ENCODE measurements at regions not wholly inside any gene's neighbourhood (a gene's known extent, or its start where the extent isn't known, plus 50 kb on each side); places are given as distances from the start of the nearest gene placed in this dataset.

DNA sequence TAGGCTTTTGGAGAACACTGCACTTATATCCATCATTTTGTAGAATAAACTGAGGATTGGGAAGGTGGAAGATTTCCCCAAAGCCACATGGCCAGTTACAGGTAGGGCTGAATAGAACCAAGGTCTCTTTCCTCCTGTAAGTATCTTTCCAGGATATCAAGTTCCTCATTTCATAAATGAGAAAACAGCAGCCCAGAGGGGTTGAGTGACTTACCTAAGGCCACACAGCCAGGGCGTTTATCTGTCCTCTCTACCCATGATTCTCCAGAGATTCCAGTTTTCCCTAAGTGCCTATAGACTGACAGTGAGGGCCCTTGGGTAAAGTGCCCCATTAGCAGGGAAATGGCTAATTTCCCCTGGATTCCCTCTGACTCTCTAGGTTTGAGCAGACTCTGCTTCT lies 132.3 kb upstream of the SKOR2 start:
- TF ChIP-seq, protein P1, sequence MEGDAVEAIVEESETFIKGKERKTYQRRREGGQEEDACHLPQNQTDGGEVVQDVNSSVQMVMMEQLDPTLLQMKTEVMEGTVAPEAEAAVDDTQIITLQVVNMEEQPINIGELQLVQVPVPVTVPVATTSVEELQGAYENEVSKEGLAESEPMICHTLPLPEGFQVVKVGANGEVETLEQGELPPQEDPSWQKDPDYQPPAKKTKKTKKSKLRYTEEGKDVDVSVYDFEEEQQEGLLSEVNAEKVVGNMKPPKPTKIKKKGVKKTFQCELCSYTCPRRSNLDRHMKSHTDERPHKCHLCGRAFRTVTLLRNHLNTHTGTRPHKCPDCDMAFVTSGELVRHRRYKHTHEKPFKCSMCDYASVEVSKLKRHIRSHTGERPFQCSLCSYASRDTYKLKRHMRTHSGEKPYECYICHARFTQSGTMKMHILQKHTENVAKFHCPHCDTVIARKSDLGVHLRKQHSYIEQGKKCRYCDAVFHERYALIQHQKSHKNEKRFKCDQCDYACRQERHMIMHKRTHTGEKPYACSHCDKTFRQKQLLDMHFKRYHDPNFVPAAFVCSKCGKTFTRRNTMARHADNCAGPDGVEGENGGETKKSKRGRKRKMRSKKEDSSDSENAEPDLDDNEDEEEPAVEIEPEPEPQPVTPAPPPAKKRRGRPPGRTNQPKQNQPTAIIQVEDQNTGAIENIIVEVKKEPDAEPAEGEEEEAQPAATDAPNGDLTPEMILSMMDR (conservative IDR thresholded peaks at IDR 0.05; ENCODE audit: low read depth in 2 of 2), result no peak
- TF ChIP-seq EZH2 (IDR thresholded peaks at IDR 0.05; ENCODE audit: low read depth, unreplicated experiment) (no peak), EZH2phosphoT487 (IDR thresholded peaks at IDR 0.05; ENCODE audit: unreplicated experiment) (no peak), POLR2AphosphoS5 (IDR thresholded peaks at IDR 0.05; ENCODE audit: low read depth) (no peak), CREB1 (CRISPR knock-in tag; IDR thresholded peaks at IDR 0.05; ENCODE audit: low read depth) (no peak), ZNF114 (CRISPR knock-in tag; IDR thresholded peaks at IDR 0.05) (no peak), STAT1 (IDR thresholded peaks at IDR 0.05; ENCODE audit: unreplicated experiment) (no peak), JUNB (IDR thresholded peaks at IDR 0.05; ENCODE audit: unreplicated experiment) (no peak), ZNF331 (CRISPR knock-in tag; IDR thresholded peaks at IDR 0.05; ENCODE audit: low read depth) (no peak), NANOG (IDR thresholded peaks at IDR 0.05; ENCODE audit: borderline replicate concordance) (no peak)
- TF ChIP-seq, protein P2, sequence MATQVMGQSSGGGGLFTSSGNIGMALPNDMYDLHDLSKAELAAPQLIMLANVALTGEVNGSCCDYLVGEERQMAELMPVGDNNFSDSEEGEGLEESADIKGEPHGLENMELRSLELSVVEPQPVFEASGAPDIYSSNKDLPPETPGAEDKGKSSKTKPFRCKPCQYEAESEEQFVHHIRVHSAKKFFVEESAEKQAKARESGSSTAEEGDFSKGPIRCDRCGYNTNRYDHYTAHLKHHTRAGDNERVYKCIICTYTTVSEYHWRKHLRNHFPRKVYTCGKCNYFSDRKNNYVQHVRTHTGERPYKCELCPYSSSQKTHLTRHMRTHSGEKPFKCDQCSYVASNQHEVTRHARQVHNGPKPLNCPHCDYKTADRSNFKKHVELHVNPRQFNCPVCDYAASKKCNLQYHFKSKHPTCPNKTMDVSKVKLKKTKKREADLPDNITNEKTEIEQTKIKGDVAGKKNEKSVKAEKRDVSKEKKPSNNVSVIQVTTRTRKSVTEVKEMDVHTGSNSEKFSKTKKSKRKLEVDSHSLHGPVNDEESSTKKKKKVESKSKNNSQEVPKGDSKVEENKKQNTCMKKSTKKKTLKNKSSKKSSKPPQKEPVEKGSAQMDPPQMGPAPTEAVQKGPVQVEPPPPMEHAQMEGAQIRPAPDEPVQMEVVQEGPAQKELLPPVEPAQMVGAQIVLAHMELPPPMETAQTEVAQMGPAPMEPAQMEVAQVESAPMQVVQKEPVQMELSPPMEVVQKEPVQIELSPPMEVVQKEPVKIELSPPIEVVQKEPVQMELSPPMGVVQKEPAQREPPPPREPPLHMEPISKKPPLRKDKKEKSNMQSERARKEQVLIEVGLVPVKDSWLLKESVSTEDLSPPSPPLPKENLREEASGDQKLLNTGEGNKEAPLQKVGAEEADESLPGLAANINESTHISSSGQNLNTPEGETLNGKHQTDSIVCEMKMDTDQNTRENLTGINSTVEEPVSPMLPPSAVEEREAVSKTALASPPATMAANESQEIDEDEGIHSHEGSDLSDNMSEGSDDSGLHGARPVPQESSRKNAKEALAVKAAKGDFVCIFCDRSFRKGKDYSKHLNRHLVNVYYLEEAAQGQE (IDR thresholded peaks at IDR 0.05; ENCODE audit: unreplicated experiment), result no peak
- TF ChIP-seq, protein P3, sequence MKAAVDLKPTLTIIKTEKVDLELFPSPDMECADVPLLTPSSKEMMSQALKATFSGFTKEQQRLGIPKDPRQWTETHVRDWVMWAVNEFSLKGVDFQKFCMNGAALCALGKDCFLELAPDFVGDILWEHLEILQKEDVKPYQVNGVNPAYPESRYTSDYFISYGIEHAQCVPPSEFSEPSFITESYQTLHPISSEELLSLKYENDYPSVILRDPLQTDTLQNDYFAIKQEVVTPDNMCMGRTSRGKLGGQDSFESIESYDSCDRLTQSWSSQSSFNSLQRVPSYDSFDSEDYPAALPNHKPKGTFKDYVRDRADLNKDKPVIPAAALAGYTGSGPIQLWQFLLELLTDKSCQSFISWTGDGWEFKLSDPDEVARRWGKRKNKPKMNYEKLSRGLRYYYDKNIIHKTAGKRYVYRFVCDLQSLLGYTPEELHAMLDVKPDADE (IDR thresholded peaks at IDR 0.05), result no peak
- TF ChIP-seq, protein P4, sequence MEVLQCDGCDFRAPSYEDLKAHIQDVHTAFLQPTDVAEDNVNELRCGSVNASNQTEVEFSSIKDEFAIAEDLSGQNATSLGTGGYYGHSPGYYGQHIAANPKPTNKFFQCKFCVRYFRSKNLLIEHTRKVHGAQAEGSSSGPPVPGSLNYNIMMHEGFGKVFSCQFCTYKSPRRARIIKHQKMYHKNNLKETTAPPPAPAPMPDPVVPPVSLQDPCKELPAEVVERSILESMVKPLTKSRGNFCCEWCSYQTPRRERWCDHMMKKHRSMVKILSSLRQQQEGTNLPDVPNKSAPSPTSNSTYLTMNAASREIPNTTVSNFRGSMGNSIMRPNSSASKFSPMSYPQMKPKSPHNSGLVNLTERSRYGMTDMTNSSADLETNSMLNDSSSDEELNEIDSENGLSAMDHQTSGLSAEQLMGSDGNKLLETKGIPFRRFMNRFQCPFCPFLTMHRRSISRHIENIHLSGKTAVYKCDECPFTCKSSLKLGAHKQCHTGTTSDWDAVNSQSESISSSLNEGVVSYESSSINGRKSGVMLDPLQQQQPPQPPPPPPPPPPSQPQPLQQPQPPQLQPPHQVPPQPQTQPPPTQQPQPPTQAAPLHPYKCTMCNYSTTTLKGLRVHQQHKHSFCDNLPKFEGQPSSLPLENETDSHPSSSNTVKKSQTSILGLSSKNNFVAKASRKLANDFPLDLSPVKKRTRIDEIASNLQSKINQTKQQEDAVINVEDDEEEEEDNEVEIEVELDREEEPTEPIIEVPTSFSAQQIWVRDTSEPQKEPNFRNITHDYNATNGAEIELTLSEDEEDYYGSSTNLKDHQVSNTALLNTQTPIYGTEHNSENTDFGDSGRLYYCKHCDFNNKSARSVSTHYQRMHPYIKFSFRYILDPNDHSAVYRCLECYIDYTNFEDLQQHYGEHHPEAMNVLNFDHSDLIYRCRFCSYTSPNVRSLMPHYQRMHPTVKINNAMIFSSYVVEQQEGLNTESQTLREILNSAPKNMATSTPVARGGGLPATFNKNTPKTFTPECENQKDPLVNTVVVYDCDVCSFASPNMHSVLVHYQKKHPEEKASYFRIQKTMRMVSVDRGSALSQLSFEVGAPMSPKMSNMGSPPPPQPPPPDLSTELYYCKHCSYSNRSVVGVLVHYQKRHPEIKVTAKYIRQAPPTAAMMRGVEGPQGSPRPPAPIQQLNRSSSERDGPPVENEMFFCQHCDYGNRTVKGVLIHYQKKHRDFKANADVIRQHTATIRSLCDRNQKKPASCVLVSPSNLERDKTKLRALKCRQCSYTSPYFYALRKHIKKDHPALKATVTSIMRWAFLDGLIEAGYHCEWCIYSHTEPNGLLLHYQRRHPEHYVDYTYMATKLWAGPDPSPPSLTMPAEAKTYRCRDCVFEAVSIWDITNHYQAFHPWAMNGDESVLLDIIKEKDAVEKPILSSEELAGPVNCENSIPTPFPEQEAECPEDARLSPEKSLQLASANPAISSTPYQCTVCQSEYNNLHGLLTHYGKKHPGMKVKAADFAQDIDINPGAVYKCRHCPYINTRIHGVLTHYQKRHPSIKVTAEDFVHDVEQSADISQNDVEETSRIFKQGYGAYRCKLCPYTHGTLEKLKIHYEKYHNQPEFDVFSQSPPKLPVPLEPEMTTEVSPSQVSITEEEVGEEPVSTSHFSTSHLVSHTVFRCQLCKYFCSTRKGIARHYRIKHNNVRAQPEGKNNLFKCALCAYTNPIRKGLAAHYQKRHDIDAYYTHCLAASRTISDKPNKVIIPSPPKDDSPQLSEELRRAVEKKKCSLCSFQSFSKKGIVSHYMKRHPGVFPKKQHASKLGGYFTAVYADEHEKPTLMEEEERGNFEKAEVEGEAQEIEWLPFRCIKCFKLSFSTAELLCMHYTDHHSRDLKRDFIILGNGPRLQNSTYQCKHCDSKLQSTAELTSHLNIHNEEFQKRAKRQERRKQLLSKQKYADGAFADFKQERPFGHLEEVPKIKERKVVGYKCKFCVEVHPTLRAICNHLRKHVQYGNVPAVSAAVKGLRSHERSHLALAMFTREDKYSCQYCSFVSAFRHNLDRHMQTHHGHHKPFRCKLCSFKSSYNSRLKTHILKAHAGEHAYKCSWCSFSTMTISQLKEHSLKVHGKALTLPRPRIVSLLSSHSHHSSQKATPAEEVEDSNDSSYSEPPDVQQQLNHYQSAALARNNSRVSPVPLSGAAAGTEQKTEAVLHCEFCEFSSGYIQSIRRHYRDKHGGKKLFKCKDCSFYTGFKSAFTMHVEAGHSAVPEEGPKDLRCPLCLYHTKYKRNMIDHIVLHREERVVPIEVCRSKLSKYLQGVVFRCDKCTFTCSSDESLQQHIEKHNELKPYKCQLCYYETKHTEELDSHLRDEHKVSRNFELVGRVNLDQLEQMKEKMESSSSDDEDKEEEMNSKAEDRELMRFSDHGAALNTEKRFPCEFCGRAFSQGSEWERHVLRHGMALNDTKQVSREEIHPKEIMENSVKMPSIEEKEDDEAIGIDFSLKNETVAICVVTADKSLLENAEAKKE (CRISPR knock-in tag; IDR thresholded peaks at IDR 0.05), result no peak
